ENCODE measurements at regions not wholly inside any gene's neighbourhood (a gene's known extent, or its start where the extent isn't known, plus 50 kb on each side); places are given as distances from the start of the nearest gene placed in this dataset.
"Not testable (repeated sequence)": the region's sequence is repeated elsewhere in the genome, so short reads cannot be mapped to it uniquely, and the experiment has no call there.

- no peaks in the 10 kb centered on the region for H3K27me3 ChIP-seq (ENCODE audit: low read depth)
- no peak for TF ChIP-seq CTCF (IDR thresholded peaks at IDR 0.05)
- no peaks in the 10 kb centered on the region for H3K36me3 ChIP-seq
- no peaks in the 10 kb centered on the region for H3K9me3 ChIP-seq
- H3K4me3 ChIP-seq: no peak overlapping the region
- H3K27ac ChIP-seq: no peak overlapping the region
- H3K4me1 ChIP-seq: no peaks in the 10 kb centered on the region
- DNase-seq (no peak), ATAC-seq (no peak)
- intact Hi-C loops (cut with DNase I): no loop called here
Measured at GRCh38 chr14:89690139-89690538, 264.4 kb downstream of the EFCAB11 start.

GRCh38 chr14:89689711-89690110 is 264.8 kb downstream of the EFCAB11 start:
- H3K27me3 ChIP-seq (ENCODE audit: low read depth); intact Hi-C loops (cut with DNase I); H3K27ac ChIP-seq; ATAC-seq; H3K36me3 ChIP-seq; H3K4me3 ChIP-seq; H3K4me1 ChIP-seq; H3K9me3 ChIP-seq; DNase-seq: not testable (repeated sequence)

DNA sequence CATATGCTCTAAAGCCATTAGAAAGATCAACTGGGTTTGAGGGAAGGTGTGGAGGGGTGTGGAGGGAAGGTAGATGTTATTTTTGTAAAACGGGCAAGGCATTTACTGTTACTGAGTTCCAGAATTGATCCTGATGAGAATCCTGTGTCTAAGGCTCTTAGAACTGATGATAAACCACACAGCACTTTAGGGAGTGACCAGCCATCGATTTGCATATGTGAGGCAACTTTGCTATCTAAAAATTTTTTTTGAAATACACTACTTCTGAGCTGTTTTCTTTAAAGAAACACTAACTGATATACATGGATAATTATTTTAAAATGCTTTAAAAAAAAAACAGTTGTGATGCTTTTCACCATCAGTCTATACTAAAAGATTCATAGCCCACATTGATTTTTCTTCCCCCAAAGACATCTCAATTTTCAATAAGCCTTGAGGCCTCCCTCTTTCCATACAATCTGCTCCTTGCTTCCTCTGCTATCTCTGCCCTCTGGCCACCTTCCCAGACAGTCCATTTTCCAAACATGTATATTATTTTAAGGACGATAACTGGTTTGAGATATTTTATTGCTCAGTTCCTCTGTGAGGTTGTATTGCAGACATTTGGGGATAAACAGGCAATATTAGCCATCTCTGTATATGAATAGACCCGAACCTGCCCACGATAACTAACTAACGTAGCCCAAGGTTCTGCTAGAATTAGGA is 265.9 kb downstream of the EFCAB11 start:
- no peaks in the 10 kb centered on the region for H3K27me3 ChIP-seq (ENCODE audit: low read depth)
- no peaks in the 10 kb centered on the region for H3K36me3 ChIP-seq
- DNase-seq: no peak
- H3K27ac ChIP-seq: no peak overlapping the region
- no peaks in the 10 kb centered on the region for H3K9me3 ChIP-seq
- TF ChIP-seq CTCF (IDR thresholded peaks at IDR 0.05): no peak
- intact Hi-C loops (cut with DNase I): no loop called here
- ATAC-seq: no peak
- no peak overlapping the region for H3K4me3 ChIP-seq
- H3K4me1 ChIP-seq: no peaks in the 10 kb centered on the region

- H3K27ac ChIP-seq; H3K4me1 ChIP-seq; ATAC-seq; H3K27me3 ChIP-seq (ENCODE audit: low read depth); DNase-seq; H3K9me3 ChIP-seq; H3K4me3 ChIP-seq; intact Hi-C loops (cut with DNase I); H3K36me3 ChIP-seq: not testable (repeated sequence)
Measured at GRCh38 chr14:89687129-89687528, 267.4 kb downstream of the EFCAB11 start.

DNA sequence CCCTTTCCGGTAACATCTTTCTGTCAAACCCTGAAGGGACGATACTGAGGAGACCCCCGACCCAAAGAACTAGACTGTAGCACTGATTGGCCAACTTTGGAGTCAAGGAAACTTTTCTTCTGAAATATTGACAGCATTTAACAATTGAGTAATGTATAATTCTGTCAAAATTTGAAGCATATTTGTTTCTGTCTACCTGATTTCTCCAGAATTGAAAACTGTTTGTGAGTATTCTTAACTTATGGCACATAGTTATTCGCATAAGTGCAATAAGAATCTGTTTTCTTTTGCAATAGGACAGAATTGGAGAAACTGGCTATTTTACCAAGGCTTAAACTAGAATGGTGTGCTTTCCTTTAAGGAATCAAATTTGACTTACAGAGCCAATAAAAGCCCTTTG is 267.1 kb upstream of the FOXN3 start:
- no peak for ATAC-seq
- no peaks in the 10 kb centered on the region for H3K9me3 ChIP-seq
- peaks cover 14% of the 10 kb centered on the region for H3K4me1 ChIP-seq
- H3K27ac ChIP-seq: no peak overlapping the region
- TF ChIP-seq CTCF (IDR thresholded peaks at IDR 0.05): no peak
- H3K27me3 ChIP-seq (ENCODE audit: low read depth): no peaks in the 10 kb centered on the region
- H3K36me3 ChIP-seq: no peaks in the 10 kb centered on the region
- DNase-seq: no peak
- intact Hi-C loops (cut with DNase I): no loop called here
- H3K4me3 ChIP-seq: no peak overlapping the region

DNA sequence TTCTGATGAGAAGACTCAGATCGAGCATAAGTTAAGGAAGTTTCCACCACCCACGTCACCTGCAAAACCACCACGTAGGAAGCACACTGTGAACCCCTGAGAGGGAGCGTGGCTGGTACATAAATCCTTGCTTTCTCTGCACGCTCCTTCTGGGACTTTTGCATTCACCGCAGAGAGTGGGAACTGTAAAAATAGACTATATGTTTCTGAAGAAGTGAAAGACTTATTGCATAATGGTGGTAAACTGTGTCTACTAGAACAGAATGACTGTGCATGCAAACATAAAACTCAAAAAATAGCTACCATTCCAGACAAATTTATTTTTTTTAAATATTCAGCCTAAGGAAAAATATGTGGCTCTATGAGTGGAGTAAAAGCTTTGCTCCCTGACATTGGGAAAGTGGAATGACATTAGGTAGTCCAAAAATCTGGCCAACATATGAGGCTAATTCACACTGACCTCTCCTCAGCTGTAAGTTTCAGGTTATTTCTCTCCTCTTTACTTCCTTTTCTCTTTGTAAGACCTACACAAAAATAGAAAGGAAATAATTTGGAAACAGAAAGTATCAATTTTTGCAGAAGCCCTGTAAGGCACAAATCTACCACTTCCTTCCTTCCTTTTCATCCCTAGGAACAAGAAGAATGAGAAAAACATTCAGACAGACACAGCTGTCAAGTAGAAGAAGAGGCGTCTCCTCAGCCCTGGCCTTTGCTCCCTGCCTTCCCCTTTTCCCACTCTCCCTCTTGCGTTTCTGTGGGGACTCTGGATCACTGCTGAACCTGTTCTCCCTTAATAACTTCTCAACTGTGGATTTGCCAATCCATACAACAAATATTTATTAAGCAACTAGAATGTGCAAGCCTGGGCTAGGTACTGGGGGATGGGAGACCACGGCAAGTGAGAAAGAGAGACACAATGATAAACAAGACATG is 264.3 kb upstream of the FOXN3 start:
- H3K36me3 ChIP-seq: no peaks in the 10 kb centered on the region
- no peaks in the 10 kb centered on the region for H3K9me3 ChIP-seq
- peak overlapping the region; percentile 62 for H3K27ac ChIP-seq
- no peak for TF ChIP-seq CTCF (IDR thresholded peaks at IDR 0.05)
- H3K27me3 ChIP-seq (ENCODE audit: low read depth): no peaks in the 10 kb centered on the region
- peak overlapping the region; percentile 3 for H3K4me3 ChIP-seq
- DNase-seq (peak; percentile 48), ATAC-seq (peak; percentile 57 to 73)
- intact Hi-C loops (cut with DNase I): no loop called here
- peaks cover 14% of the 10 kb centered on the region for H3K4me1 ChIP-seq

All from lower lobe of right lung (tissue), 2 donors.